ENCODE measurements at regions not wholly inside any gene's neighbourhood (a gene's known extent, or its start where the extent isn't known, plus 50 kb on each side); places are given as distances from the start of the nearest gene placed in this dataset.

DNA sequence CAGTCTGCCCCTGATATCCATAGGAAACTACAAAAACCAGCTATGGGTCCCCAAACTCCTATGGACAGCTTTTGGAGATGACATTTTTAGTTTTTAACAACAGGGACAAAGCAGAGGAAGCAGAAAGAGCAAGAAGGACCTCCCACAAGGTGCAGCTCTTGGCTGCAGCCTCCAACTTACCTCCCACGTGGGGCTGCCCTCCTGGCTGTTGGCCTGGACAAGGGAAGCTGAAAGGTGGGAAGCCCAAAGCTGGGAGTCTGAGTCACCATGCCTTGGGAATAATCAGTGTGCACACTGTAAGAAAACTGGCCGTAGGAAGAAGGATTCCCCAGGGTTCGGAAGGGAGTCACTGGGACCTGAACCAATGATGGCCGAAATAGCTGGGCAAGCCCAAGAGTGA is 51.8 kb upstream of the PAX1 start:
- no peak for DNase-seq (ENCODE audit: low read depth in 1 of 2, low spot score in 1 of 2)

- DNase-seq (ENCODE audit: low read depth in 1 of 2, low spot score in 1 of 2): no peak
Observed at GRCh38 chr20:21643417-21643816, 62.0 kb upstream of the PAX1 start.

DNA sequence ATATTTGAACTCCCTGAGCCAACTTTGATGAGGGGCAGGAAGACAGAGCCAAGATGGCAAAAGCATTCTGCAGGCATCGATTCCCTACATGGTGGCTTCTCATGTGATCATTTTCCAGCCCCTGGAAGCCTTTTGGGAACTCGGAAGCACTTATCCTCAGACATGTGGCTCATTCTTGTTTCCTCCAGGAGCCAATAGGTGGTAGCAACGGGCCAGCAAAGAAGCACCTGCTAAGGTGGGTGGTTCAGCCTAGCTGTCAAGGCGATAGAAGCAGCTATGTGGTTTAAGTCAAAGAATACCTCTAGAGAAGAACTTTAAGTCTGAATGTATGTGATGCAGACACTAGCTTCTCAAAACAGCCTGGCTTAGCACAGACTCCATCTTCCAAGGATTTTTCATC is 64.9 kb upstream of the PAX1 start:
- no peak for DNase-seq (ENCODE audit: low read depth in 1 of 2, low spot score in 1 of 2)

DNA sequence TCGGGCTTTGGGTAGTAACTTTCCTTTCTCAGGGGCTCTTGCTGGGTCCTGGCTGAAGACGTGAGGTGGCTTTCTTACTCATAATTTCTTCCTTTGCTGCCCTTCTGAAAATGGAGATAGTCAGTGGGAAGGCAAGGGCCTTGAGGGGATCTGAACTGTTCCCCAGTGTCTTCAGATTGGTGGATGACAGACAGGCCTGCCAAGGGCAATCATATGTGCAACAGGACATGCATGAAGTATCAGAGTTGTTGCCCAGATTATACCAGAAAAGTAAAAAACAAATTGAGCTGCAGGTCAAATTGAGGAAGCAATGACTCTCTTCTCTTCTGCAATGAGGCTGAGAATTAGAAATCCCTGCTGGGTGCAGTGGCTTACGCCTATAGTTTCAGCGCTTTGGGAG is 71.6 kb upstream of the PAX1 start:
- DNase-seq (ENCODE audit: low read depth in 1 of 2, low spot score in 1 of 2): no peak

DNA sequence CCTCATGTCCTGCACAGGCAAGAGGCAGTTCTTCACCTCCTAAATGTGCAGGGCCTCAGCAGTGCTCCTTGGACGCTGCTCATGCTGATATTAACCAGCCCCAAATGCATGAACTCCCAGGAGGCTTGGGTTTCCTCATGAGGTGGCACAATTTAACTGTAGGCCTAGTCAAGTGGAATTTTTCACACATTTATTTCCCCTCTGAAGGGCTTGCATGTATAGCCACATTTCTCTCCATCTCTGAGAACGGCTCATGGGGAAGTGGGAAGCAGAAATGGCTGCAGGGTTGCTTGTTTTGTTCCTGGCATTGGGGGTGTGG is 72.8 kb upstream of the PAX1 start:
- DNase-seq (ENCODE audit: low read depth in 1 of 2, low spot score in 1 of 2): no peak

GRCh38 chr20:21632031-21632734 is 73.3 kb upstream of the PAX1 start:
- no peak for DNase-seq (ENCODE audit: low read depth in 1 of 2, low spot score in 1 of 2)

- DNase-seq (ENCODE audit: low read depth in 1 of 2, low spot score in 1 of 2): no peak
Observed at GRCh38 chr20:21628800-21629199, 76.7 kb upstream of the PAX1 start.

GRCh38 chr20:21623781-21624094 is 81.7 kb upstream of the PAX1 start:
- no peak for DNase-seq (ENCODE audit: low read depth in 1 of 2, low spot score in 1 of 2)

GRCh38 chr20:21623074-21623780 is 82.2 kb upstream of the PAX1 start:
- DNase-seq (ENCODE audit: low read depth in 1 of 2, low spot score in 1 of 2): no peak

GRCh38 chr20:21622097-21622857 is 83.2 kb upstream of the PAX1 start:
- no peak for DNase-seq (ENCODE audit: low read depth in 1 of 2, low spot score in 1 of 2)

- DNase-seq (ENCODE audit: low read depth in 1 of 2, low spot score in 1 of 2): no peak
Observed at GRCh38 chr20:21618759-21619416, 86.6 kb upstream of the PAX1 start.

DNA sequence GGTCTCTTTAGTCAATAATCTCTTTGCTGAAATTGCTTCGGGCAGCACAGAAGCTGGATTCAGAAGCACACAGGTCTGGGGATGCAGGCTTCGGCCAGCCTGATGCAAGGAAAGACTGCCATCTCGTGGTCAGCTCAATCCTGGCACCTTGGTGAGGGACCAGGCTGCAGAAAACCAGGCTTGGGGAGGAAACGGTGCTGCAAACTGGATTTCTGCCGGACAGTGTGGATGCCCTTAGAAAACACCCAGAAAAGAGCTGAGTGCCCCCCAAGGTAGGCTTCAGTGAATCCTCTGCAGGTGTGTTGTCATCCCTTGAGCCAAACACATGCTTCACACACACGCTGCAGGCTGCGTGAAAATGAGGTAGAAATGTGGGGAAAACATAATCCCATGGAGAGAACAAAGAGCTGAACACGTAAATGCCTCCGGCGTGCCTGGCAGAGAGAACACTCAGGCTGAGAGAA is 89.8 kb upstream of the PAX1 start:
- peak; percentile 10 to 13 for DNase-seq (ENCODE audit: low read depth in 1 of 2, low spot score in 1 of 2)

- DNase-seq (ENCODE audit: low read depth in 1 of 2, low spot score in 1 of 2): no peak
Observed at GRCh38 chr20:21614980-21615379, 90.5 kb upstream of the PAX1 start.

- DNase-seq (ENCODE audit: low read depth in 1 of 2, low spot score in 1 of 2): no peak
Observed at GRCh38 chr20:21613512-21613911, 92.0 kb upstream of the PAX1 start.

DNA sequence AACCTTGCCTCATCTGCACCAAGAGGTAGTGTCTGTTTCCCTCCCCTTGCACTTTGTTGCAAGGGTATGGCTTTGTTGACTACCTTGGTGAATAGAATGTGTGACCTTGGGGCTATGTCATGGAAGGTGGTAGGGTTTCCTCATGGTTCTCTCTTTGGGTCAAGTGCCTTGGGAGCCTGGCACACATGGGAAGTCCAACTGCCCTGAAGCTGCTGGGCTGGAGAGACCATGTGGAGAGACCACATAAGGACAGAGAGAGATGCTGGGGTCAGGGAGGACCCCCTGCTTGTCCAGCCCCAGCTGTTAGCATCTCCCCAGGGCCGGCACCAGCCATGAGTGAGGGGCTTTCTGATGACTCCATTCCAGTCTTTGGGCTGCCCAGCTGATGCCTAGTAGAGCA is 95.5 kb upstream of the PAX1 start:
- no peak for DNase-seq (ENCODE audit: low read depth in 1 of 2, low spot score in 1 of 2)

GRCh38 chr20:21609221-21609620 is 95.4 kb upstream of the NKX2-2 start:
- DNase-seq (ENCODE audit: low read depth in 1 of 2, low spot score in 1 of 2): no peak

GRCh38 chr20:21608777-21609176 is 94.9 kb upstream of the NKX2-2 start:
- no peak for DNase-seq (ENCODE audit: low read depth in 1 of 2, low spot score in 1 of 2)

- no peak for DNase-seq (ENCODE audit: low read depth in 1 of 2, low spot score in 1 of 2)
Observed at GRCh38 chr20:21607971-21608725, 94.3 kb upstream of the NKX2-2 start.

- no peak for DNase-seq (ENCODE audit: low read depth in 1 of 2, low spot score in 1 of 2)
Observed at GRCh38 chr20:21601799-21602198, 87.9 kb upstream of the NKX2-2 start.

DNA sequence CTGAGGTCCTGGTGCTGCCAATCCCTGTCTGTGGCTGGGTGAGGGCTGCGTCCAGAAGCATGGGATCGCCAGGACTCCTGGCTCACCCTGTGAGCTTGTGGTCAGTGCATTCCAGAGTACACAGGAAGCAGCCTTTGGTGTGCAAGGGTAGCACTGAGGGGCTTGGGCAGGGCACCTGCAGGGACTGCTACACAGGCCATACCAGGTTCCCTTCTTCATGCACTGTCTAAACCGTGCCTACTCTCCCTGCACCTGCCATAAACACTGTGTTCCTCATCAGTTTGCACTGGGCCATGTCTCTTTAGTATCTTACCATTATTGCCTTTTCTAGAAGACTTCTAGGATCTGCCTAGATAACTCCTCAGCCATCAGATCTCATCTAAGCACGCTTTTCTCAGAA is 72.8 kb upstream of the NKX2-2 start:
- no peak for DNase-seq (ENCODE audit: low read depth in 1 of 2, low spot score in 1 of 2)

- DNase-seq (ENCODE audit: low read depth in 1 of 2, low spot score in 1 of 2): no peak
Observed at GRCh38 chr20:21583486-21584168, 69.8 kb upstream of the NKX2-2 start.

Data from activated T-helper 1 cell treated with anti-CD3 and anti-CD28 coated beads, Interleukin-2, amount 50 U/mL, for 16 hours (primary cell).